ENCODE measurements at regions not wholly inside any gene's neighbourhood (a gene's known extent, or its start where the extent isn't known, plus 50 kb on each side); places are given as distances from the start of the nearest gene placed in this dataset.

DNA sequence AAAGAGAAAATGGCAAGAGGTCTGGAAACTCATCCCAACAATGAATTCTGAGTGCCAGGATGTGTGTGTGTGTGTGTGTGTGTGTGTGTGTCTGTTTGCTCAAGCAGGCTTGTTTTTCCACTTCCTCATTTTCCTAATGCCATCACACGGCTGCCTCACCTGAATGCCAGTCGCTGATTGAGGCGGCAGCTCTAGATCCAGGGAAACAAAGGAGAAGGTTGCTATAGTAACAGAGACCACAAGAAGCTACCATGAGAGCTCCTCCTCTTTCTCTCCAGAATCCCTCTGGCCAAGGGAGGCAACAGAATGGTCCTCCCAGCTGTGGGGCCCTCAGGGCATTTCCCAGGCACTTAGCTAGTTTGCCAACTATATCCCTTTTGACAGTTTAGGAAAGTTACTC lies 241.1 kb upstream of the TSHZ2 start:
- TF ChIP-seq, protein P1, sequence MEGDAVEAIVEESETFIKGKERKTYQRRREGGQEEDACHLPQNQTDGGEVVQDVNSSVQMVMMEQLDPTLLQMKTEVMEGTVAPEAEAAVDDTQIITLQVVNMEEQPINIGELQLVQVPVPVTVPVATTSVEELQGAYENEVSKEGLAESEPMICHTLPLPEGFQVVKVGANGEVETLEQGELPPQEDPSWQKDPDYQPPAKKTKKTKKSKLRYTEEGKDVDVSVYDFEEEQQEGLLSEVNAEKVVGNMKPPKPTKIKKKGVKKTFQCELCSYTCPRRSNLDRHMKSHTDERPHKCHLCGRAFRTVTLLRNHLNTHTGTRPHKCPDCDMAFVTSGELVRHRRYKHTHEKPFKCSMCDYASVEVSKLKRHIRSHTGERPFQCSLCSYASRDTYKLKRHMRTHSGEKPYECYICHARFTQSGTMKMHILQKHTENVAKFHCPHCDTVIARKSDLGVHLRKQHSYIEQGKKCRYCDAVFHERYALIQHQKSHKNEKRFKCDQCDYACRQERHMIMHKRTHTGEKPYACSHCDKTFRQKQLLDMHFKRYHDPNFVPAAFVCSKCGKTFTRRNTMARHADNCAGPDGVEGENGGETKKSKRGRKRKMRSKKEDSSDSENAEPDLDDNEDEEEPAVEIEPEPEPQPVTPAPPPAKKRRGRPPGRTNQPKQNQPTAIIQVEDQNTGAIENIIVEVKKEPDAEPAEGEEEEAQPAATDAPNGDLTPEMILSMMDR (IDR thresholded peaks at IDR 0.05 in 8 of 11, conservative IDR thresholded peaks at IDR 0.05 in 3 of 11): no peak
- TF ChIP-seq POLR2AphosphoS5 (IDR thresholded peaks at IDR 0.05) (no peak), POLR2A (IDR thresholded peaks at IDR 0.05) (no peak)

Data from spleen (tissue), 7 donors.